ENCODE measurements at regions not wholly inside any gene's neighbourhood (a gene's known extent, or its start where the extent isn't known, plus 50 kb on each side); places are given as distances from the start of the nearest gene placed in this dataset.

- ChIA-PET CTCF (no interaction called here), POLR2A (no interaction called here)
- Histone ChIP-seq H3K4me1 (ENCODE audit: insufficient read depth, low read length) (no peaks in the 10 kb centered on the region), H3K27me3 (ENCODE audit: control insufficient read depth in 1 of 2, insufficient read depth in 2 of 2, low read length in 2 of 2) (no peaks in the 10 kb centered on the region), H3K9me3 (ENCODE audit: control insufficient read depth in 1 of 2, insufficient read depth in 1 of 2, low read length in 2 of 2) (peaks cover 3 to 10% of the 10 kb centered on the region in 2 experiments), H3K4me3 (ENCODE audit: low read length) (no peak overlapping the region), H3K36me3 (ENCODE audit: insufficient read depth, low read length) (no peaks in the 10 kb centered on the region), H3K27ac (ENCODE audit: low read depth in 1 of 2, low read length in 2 of 2) (no peak overlapping the region)
- intact Hi-C loops (cut with DNase I, micrococcal nuclease) = no loop called here
- ATAC-seq (ENCODE audit: poor library complexity) (no peak), DNase-seq (no peak)
- H3K27me3 Mint-ChIP-seq = no peaks in the 10 kb centered on the region
- no peak overlapping the region for H3K27ac Mint-ChIP-seq
- TF ChIP-seq CTCF (IDR thresholded peaks at IDR 0.05) = no peak
- H3K9me3 Mint-ChIP-seq = peaks cover 2% of the 10 kb centered on the region
- H3K4me3 Mint-ChIP-seq = no peak overlapping the region
- H3K36me3 Mint-ChIP-seq (ENCODE audit: low read depth) = no peaks in the 10 kb centered on the region
- H3K4me1 Mint-ChIP-seq (ENCODE audit: low read depth) = no peaks in the 10 kb centered on the region
These were observed 445.2 kb upstream of the ID4 start for GRCh38 chr6:19391926-19392325.

GRCh38 chr6:19394051-19394450 is 443.1 kb upstream of the ID4 start:
- no peaks in the 10 kb centered on the region for H3K27me3 ChIP-seq (ENCODE audit: control insufficient read depth in 1 of 2, insufficient read depth in 2 of 2, low read length in 2 of 2)

GRCh38 chr6:19394687-19395086 is 442.5 kb upstream of the ID4 start:
- Mint-ChIP-seq H3K4me1 (ENCODE audit: low read depth) (no peaks in the 10 kb centered on the region), H3K9me3 (peaks cover 11% of the 10 kb centered on the region), H3K27me3 (no peaks in the 10 kb centered on the region), H3K4me3 (no peak overlapping the region), H3K27ac (no peak overlapping the region), H3K36me3 (ENCODE audit: low read depth) (no peaks in the 10 kb centered on the region)
- Histone ChIP-seq H3K36me3 (ENCODE audit: insufficient read depth, low read length) (no peaks in the 10 kb centered on the region), H3K27ac (ENCODE audit: low read depth in 1 of 2, low read length in 2 of 2) (no peak overlapping the region), H3K4me3 (ENCODE audit: low read length) (no peak overlapping the region), H3K27me3 (ENCODE audit: control insufficient read depth in 1 of 2, insufficient read depth in 2 of 2, low read length in 2 of 2) (no peaks in the 10 kb centered on the region), H3K4me1 (ENCODE audit: insufficient read depth, low read length) (no peaks in the 10 kb centered on the region), H3K9me3 (ENCODE audit: control insufficient read depth in 1 of 2, insufficient read depth in 1 of 2, low read length in 2 of 2) (peaks cover 3 to 10% of the 10 kb centered on the region in 2 experiments)
- ChIA-PET CTCF (no interaction called here), POLR2A (no interaction called here)
- DNase-seq = no peak
- intact Hi-C loops (cut with DNase I, micrococcal nuclease) = no loop called here
- TF ChIP-seq CTCF (IDR thresholded peaks at IDR 0.05) = no peak
- no peak for ATAC-seq (ENCODE audit: poor library complexity)

More at GRCh38 chr6:19394051-19394450, 443.1 kb upstream of the ID4 start:
- Mint-ChIP-seq H3K4me1 (ENCODE audit: low read depth) (no peaks in the 10 kb centered on the region), H3K36me3 (ENCODE audit: low read depth) (no peaks in the 10 kb centered on the region), H3K9me3 (peaks cover 11% of the 10 kb centered on the region), H3K27me3 (no peaks in the 10 kb centered on the region), H3K4me3 (no peak overlapping the region), H3K27ac (no peak overlapping the region)
- Histone ChIP-seq H3K9me3 (ENCODE audit: control insufficient read depth in 1 of 2, insufficient read depth in 1 of 2, low read length in 2 of 2) (peaks cover 3 to 10% of the 10 kb centered on the region in 2 experiments), H3K36me3 (ENCODE audit: insufficient read depth, low read length) (no peaks in the 10 kb centered on the region), H3K4me3 (ENCODE audit: low read length) (no peak overlapping the region), H3K4me1 (ENCODE audit: insufficient read depth, low read length) (no peaks in the 10 kb centered on the region), H3K27ac (ENCODE audit: low read depth in 1 of 2, low read length in 2 of 2) (no peak overlapping the region)
- intact Hi-C loops (cut with DNase I, micrococcal nuclease) = no loop called here
- POLR2A ChIA-PET = no interaction called here
- no peak for ATAC-seq (ENCODE audit: poor library complexity)
- no peak for TF ChIP-seq CTCF (IDR thresholded peaks at IDR 0.05)
- CTCF ChIA-PET = no interaction called here
- no peak for DNase-seq

Measured in CD4-positive, alpha-beta T cell (primary cell).